H1 (cell line): ENCODE measurements at regions not wholly inside any gene's neighbourhood (a gene's known extent, or its start where the extent isn't known, plus 50 kb on each side); places are given as distances from the start of the nearest gene placed in this dataset.

Experiments
- CTCF ChIA-PET: fragments of 300-600 bp; sonication (Branson Sonifier 250); formaldehyde crosslinking; loops from one replicate; lab custom pipeline; 2021; ENCODE audit not compliant: partially characterized antibody; lab: Charles Lee
- POLR2A ChIA-PET: fragments of 300-600 bp; sonication (Branson Sonifier 250); formaldehyde crosslinking; loops from one replicate; lab custom pipeline; 2021; ENCODE audit warnings: inconsistent platforms; ENCODE audit not compliant: partially characterized antibody; lab: Charles Lee
- DNase-seq, 2 experiments: peaks; one replicate each; pipeline versions ENCODE4 v3.0.0 to v3.0.0-alpha.2; 2010 to 2022; ENCODE audit warnings: low spot score in 2 of 2, low read depth in 1 of 2, mixed read lengths in 1 of 2
- FAIRE-seq: peaks from 2 replicates; lab custom pipeline; 2011; peaks lifted over from hg19 to GRCh38; lab: Jason Lieb, UNC
- H2AFZ ChIP-seq: 2 replicates; pipeline ENCODE4 v1.8.1; 2012; ENCODE audit warnings: low read length, inconsistent platforms
- H2AK5ac ChIP-seq: 2 replicates; pipeline ENCODE4 v1.6.1; 2013; ENCODE audit warnings: low read depth, low read length
- H2BK120ac ChIP-seq: replicated peaks from 2 replicates; pipeline ENCODE3; 2013; ENCODE audit warnings: low read depth, low read length, inconsistent platforms
- H2BK12ac ChIP-seq: 2 replicates; pipeline ENCODE4 v1.6.1; 2013; ENCODE audit warnings: low read depth, low read length
- H2BK15ac ChIP-seq: 2 replicates; pipeline ENCODE4 v1.6.1; 2013; ENCODE audit warnings: low read length
- H2BK20ac ChIP-seq: 2 replicates; pipeline ENCODE4 v1.6.1; 2013; ENCODE audit warnings: low read length
- H2BK5ac ChIP-seq: 2 replicates; pipeline ENCODE4 v1.6.1; 2013; ENCODE audit warnings: low read depth, low read length
- H3K14ac ChIP-seq: 2 replicates; pipeline ENCODE4 v1.6.1; 2013; ENCODE audit warnings: inconsistent platforms; ENCODE audit not compliant: insufficient read length
- H3K18ac ChIP-seq: 2 replicates; pipeline ENCODE4 v1.6.1; 2013; ENCODE audit warnings: low read length; ENCODE audit errors: extremely low read depth
- H3K23ac ChIP-seq: 2 replicates; pipeline ENCODE4 v1.6.1; 2013; ENCODE audit warnings: inconsistent platforms; ENCODE audit not compliant: insufficient read length
- H3K23me2 ChIP-seq: 2 replicates; pipeline ENCODE4 v1.6.1; 2013; ENCODE audit warnings: low read depth, low read length
- H3K27ac ChIP-seq: 2 replicates; pipeline ENCODE4 v1.6.1; 2011; ENCODE audit warnings: low read depth, low read length, inconsistent platforms
- H3K27me3 ChIP-seq, 4 experiments: replicated peaks in 1 of 4; 1 replicate in 1 of 4; 2 replicates in 3 of 4; pipeline versions ENCODE4 v1.6.1 to v1.8.1; 2011 to 2013; ENCODE audit warnings: low read length in 3 of 4, mild to moderate bottlenecking in 3 of 4, inconsistent platforms in 2 of 4, mixed read lengths in 2 of 4, moderate library complexity in 1 of 4; ENCODE audit not compliant: control insufficient read depth in 3 of 4, insufficient read depth in 3 of 4; ENCODE audit errors: extremely low read depth in 1 of 4
- H3K36me3 ChIP-seq, 4 experiments: 2 replicates each; pipeline versions ENCODE4 v1.6.1 to v1.8.1; 2011 to 2013; ENCODE audit warnings: mild to moderate bottlenecking in 4 of 4, low read length in 3 of 4, moderate library complexity in 2 of 4, control low read depth in 1 of 4, inconsistent platforms in 1 of 4; ENCODE audit not compliant: insufficient read depth in 4 of 4, control insufficient read depth in 2 of 4
- H3K4ac ChIP-seq: replicated peaks from 2 replicates; pipeline ENCODE3; 2013; ENCODE audit warnings: low read length, low read depth, mixed read lengths, inconsistent platforms; ENCODE audit not compliant: insufficient read length
- H3K4me1 ChIP-seq, 4 experiments: replicated peaks in 1 of 4; 1 replicate in 1 of 4; 2 replicates in 3 of 4; pipeline versions ENCODE4 v1.6.1 to v1.8.1; 2011 to 2013; ENCODE audit warnings: low read length in 3 of 4, inconsistent platforms in 2 of 4, mixed read lengths in 1 of 4; ENCODE audit not compliant: insufficient read depth in 4 of 4, control insufficient read depth in 3 of 4
- H3K4me2 ChIP-seq, 2 experiments: 2 replicates each; pipeline versions ENCODE4 v1.6.1 to v1.8.1; 2011 to 2013; ENCODE audit warnings: low read depth in 2 of 2, low read length in 2 of 2, control low read depth in 1 of 2, inconsistent platforms in 1 of 2, mild to moderate bottlenecking in 1 of 2; ENCODE audit not compliant: insufficient read depth in 1 of 2
- H3K4me3 ChIP-seq, 4 experiments: fragments of 200-600, 300-600 bp in 1 of 4; sonication (generic), shearing (Covaris generic), sonication (Bioruptor Twin) in 1 of 4; 2 replicates each; pipeline versions ENCODE4 v1.5.1 to v1.8.1; 2011 to 2016; ENCODE audit warnings: low read length in 4 of 4, low read depth in 3 of 4, control low read depth in 2 of 4, inconsistent platforms in 2 of 4, mild to moderate bottlenecking in 2 of 4, mixed read lengths in 1 of 4, moderate library complexity in 1 of 4; ENCODE audit not compliant: insufficient read depth in 2 of 4; ENCODE audit errors: extremely low read depth in 1 of 4
- H3K56ac ChIP-seq: replicated peaks from 2 replicates; pipeline ENCODE3; 2013; ENCODE audit warnings: low read depth, mild to moderate bottlenecking, mixed read lengths, low read length, inconsistent platforms; ENCODE audit not compliant: insufficient read length
- H3K79me1 ChIP-seq: 2 replicates; pipeline ENCODE4 v1.6.1; 2013; ENCODE audit warnings: low read depth, low read length, control low read depth
- H3K79me2 ChIP-seq, 2 experiments: 2 replicates each; pipeline versions ENCODE4 v1.6.1 to v1.8.1; 2012 to 2013; ENCODE audit warnings: low read length in 2 of 2, mild to moderate bottlenecking in 2 of 2, inconsistent platforms in 1 of 2; ENCODE audit not compliant: insufficient read depth in 2 of 2, control insufficient read depth in 1 of 2
- H3K9ac ChIP-seq, 4 experiments: replicated peaks in 1 of 4; 1 replicate in 1 of 4; 2 replicates in 3 of 4; pipeline versions ENCODE4 v1.6.1 to v1.8.1; 2011 to 2013; ENCODE audit warnings: low read depth in 3 of 4, low read length in 3 of 4, control low read depth in 2 of 4, mild to moderate bottlenecking in 2 of 4, moderate library complexity in 2 of 4, inconsistent platforms in 1 of 4; ENCODE audit errors: extremely low read depth in 1 of 4
- H3K9me3 ChIP-seq, 2 experiments: 2 replicates each; pipeline versions ENCODE4 v1.6.1 to v1.8.1; 2012 to 2013; ENCODE audit warnings: mild to moderate bottlenecking in 2 of 2, moderate library complexity in 2 of 2, control low read depth in 1 of 2, inconsistent platforms in 1 of 2, low read depth in 1 of 2, low read length in 1 of 2, mixed read lengths in 1 of 2; ENCODE audit not compliant: insufficient read depth in 2 of 2
- H4K20me1 ChIP-seq, 2 experiments: replicated peaks in 1 of 2; 2 replicates each; pipeline versions ENCODE3 to v1.8.1; 2011 to 2013; ENCODE audit warnings: inconsistent platforms in 2 of 2, low read length in 2 of 2, mild to moderate bottlenecking in 1 of 2; ENCODE audit not compliant: insufficient read depth in 2 of 2, control insufficient read depth in 1 of 2
- H4K5ac ChIP-seq: 2 replicates; pipeline ENCODE4 v1.6.1; 2013; ENCODE audit warnings: low read length, low read depth, mixed read lengths, inconsistent platforms; ENCODE audit not compliant: insufficient read length
- H4K8ac ChIP-seq: 2 replicates; pipeline ENCODE4 v1.8.0; 2013; ENCODE audit warnings: mild to moderate bottlenecking, moderate library complexity, low read length, inconsistent platforms; ENCODE audit not compliant: insufficient read depth; ENCODE audit errors: extremely low read depth
- H4K91ac ChIP-seq: replicated peaks from 2 replicates; pipeline ENCODE3; 2013; ENCODE audit warnings: low read length, mixed read lengths, inconsistent platforms; ENCODE audit not compliant: insufficient read length
- CBX5 ChIP-seq: fragments of 300-800, 300-1000 bp; sonication (generic); IDR thresholded peaks from 2 replicates; pipeline ENCODE4 v1.7.1; 2016; ENCODE audit warnings: antibody characterized with exemption, low read length, low read depth
- CHD2 ChIP-seq: IDR thresholded peaks from 2 replicates; pipeline ENCODE4 v1.6.1; 2012; ENCODE audit warnings: low read length, improper control_type of control experiment
- GTF2F1 ChIP-seq: IDR thresholded peaks from 2 replicates; pipeline ENCODE4 v1.6.1; 2012; ENCODE audit warnings: low read depth, low read length, improper control_type of control experiment, borderline replicate concordance
- POLR2A ChIP-seq, 2 experiments: IDR thresholded peaks; 1 replicate in 1 of 2; 2 replicates in 1 of 2; pipeline ENCODE4 v1.6.1; 2011; ENCODE audit warnings: low read depth in 2 of 2, low read length in 2 of 2, mild to moderate bottlenecking in 2 of 2; ENCODE audit errors: control extremely low read depth in 1 of 2
- POLR2AphosphoS5 ChIP-seq: IDR thresholded peaks from 2 replicates; pipeline ENCODE4 v1.6.1; 2011; ENCODE audit warnings: low read depth, low read length
- TAF7 ChIP-seq: optimal IDR thresholded peaks from 2 replicates; pipeline ENCODE3; 2011; ENCODE audit warnings: low read depth, mild to moderate bottlenecking, inconsistent platforms, low read length, moderate library complexity, borderline replicate concordance
- WGBS, 2 experiments: shearing (Covaris generic) in 1 of 2; methylation state at CpG; one replicate each; pipeline versions ENCODE4 v1.1.6 to v1.1.7; 2013 to 2015; ENCODE audit warnings: low lambda C conversion rate in 2 of 2, mixed read lengths in 2 of 2, inconsistent platforms in 1 of 2, low coverage in 1 of 2, missing lambda C conversion rate in 1 of 2; ENCODE audit not compliant: insufficient replicate concordance in 2 of 2, insufficient coverage in 1 of 2, insufficient read length in 1 of 2; ENCODE audit errors: extremely low coverage in 1 of 2, missing lambda C conversion rate in 1 of 2; 5-methylcytosine and 5-hydroxymethylcytosine counted together
- TF ChIP-seq, protein P1 (sequence below): IDR thresholded peaks from 2 replicates; pipeline ENCODE4 v1.6.1; 2011; ENCODE audit warnings: low read length, improper control_type of control experiment

DNA sequence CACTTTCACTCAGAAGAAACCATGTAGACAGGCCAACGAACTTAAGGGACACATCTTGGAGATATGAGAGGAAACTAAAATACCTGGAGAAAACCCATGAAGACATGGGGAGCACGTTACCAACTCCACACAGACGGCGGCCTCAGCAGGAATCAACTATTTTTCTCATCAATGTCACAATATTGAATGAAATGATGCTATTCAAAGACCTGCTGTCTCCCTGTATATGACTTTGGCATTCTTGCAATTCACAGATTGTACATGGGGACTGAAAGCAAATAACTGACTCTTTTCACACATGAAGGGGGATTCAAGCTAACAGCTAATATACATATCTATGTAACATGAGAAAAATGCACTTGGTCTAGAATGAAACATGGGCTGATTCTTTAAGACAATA lies 869.0 kb downstream of the NXPH1 start:
- H2AK5ac ChIP-seq: no peak overlapping the region
- no peak overlapping the region for H3K23ac ChIP-seq
- no peak overlapping the region for H2BK15ac ChIP-seq
- no peaks in the 10 kb centered on the region for H4K20me1 ChIP-seq
- TF ChIP-seq, protein P1, sequence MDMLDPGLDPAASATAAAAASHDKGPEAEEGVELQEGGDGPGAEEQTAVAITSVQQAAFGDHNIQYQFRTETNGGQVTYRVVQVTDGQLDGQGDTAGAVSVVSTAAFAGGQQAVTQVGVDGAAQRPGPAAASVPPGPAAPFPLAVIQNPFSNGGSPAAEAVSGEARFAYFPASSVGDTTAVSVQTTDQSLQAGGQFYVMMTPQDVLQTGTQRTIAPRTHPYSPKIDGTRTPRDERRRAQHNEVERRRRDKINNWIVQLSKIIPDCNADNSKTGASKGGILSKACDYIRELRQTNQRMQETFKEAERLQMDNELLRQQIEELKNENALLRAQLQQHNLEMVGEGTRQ: no peak
- no peak for TF ChIP-seq GTF2F1
- no peak for TF ChIP-seq TAF7
- no peak for TF ChIP-seq POLR2A (IDR thresholded peaks at IDR 0.05; ENCODE audit: control extremely low read depth in 1 of 2, low read depth in 2 of 2, low read length in 2 of 2)
- TF ChIP-seq POLR2AphosphoS5: no peak
- no peak for TF ChIP-seq CHD2
- TF ChIP-seq CBX5: no peak
- ChIA-PET CTCF (no interaction called here), POLR2A (no interaction called here)
- H3K36me3 ChIP-seq: no peaks in the 10 kb centered on the region
- no peaks in the 10 kb centered on the region for H3K23me2 ChIP-seq
- H2BK20ac ChIP-seq: no peak overlapping the region
- no peak overlapping the region for H2BK5ac ChIP-seq
- H3K14ac ChIP-seq: no peak overlapping the region
- no peak overlapping the region for H3K9ac ChIP-seq
- H2AFZ ChIP-seq: no peak overlapping the region
- no peak overlapping the region for H3K4me2 ChIP-seq
- H3K4ac ChIP-seq: no peak overlapping the region
- H4K91ac ChIP-seq: no peak overlapping the region
- peaks cover 0 to 1% (median 0%) of the 10 kb centered on the region in 4 experiments; a peak in 1 of 7 replicates for H3K27me3 ChIP-seq
- H3K4me1 ChIP-seq: no peaks in the 10 kb centered on the region
- H3K56ac ChIP-seq: no peak overlapping the region
- H3K4me3 ChIP-seq: no peak overlapping the region
- H3K27ac ChIP-seq: no peak overlapping the region
- H2BK12ac ChIP-seq: no peak overlapping the region
- no peak overlapping the region for H3K18ac ChIP-seq
- no peak for FAIRE-seq
- no peak overlapping the region for H4K5ac ChIP-seq
- WGBS, 2 experiments: 90% methylated on average over 4 of the region's 4 CpGs; no CpG with 5 or more reads in 1 of the 2 experiments
- H3K79me1 ChIP-seq: no peaks in the 10 kb centered on the region
- H3K79me2 ChIP-seq: no peaks in the 10 kb centered on the region
- H3K9me3 ChIP-seq: no peaks in the 10 kb centered on the region
- DNase-seq: no peak
- H4K8ac ChIP-seq: no peak overlapping the region
- no peak overlapping the region for H2BK120ac ChIP-seq
